ENCODE measurements at regions not wholly inside any gene's neighbourhood (a gene's known extent, or its start where the extent isn't known, plus 50 kb on each side); places are given as distances from the start of the nearest gene placed in this dataset.

GRCh38 chr9:129276486-129277230 is 98.6 kb upstream of the IER5L start:
- no peaks in the 10 kb centered on the region for H3K9me3 Mint-ChIP-seq
- H3K4me1 Mint-ChIP-seq (ENCODE audit: low read depth): peaks cover 6% of the 10 kb centered on the region
- intact Hi-C loops (cut with micrococcal nuclease): no loop called here
- H3K36me3 Mint-ChIP-seq (ENCODE audit: low read depth): no peaks in the 10 kb centered on the region
- DNase-seq (ENCODE audit: low spot score): no peak
- no peak overlapping the region for H3K27ac Mint-ChIP-seq
- no peak overlapping the region for H3K4me3 Mint-ChIP-seq (ENCODE audit: low read depth)
- peaks cover 34% of the 10 kb centered on the region for H3K27me3 Mint-ChIP-seq (ENCODE audit: low read depth)

- DNase-seq (ENCODE audit: low spot score): no peak
- H3K9me3 Mint-ChIP-seq: no peaks in the 10 kb centered on the region
- no peak overlapping the region for H3K4me3 Mint-ChIP-seq (ENCODE audit: low read depth)
- H3K36me3 Mint-ChIP-seq (ENCODE audit: low read depth): no peaks in the 10 kb centered on the region
- peaks cover 34% of the 10 kb centered on the region for H3K27me3 Mint-ChIP-seq (ENCODE audit: low read depth)
- H3K4me1 Mint-ChIP-seq (ENCODE audit: low read depth): peaks cover 15% of the 10 kb centered on the region
- intact Hi-C loops (cut with micrococcal nuclease): no loop called here
- H3K27ac Mint-ChIP-seq: no peak overlapping the region
Observed at GRCh38 chr9:129275626-129276247, 97.7 kb upstream of the IER5L start.

DNA sequence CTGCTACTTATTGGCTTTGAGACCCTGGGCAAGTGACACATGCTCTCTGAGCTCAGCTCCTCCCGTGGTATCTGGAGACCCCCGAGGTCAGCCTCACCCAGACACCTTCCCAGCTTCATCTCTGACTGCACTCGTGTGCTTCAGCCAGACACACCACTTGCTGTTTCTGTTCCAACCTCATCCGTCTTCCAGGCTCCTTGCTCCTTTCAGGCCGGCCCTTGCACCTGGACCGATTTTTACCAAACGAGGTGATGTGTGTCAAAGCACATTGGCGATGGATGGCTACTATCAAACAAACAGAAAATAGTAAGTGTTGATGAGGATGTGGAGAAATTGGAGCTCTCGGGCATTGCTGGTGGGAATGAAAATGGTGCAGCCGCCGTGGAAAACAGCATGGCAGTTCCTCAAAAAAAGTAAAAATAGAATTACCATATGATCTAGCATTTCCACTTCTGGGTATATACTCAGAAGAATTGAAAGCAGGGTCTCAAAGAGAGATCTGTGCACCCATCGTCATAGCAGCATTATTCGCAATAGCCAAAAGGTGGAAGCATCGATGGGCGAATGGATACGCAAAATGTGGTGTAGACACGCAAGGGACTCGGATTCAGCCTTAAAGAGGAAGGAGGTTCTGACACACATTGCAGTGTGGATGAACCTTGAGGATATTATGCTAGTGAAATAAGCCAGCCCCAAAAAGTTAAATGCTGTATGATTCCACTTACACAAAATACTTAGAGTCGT is 96.1 kb upstream of the IER5L start:
- H3K36me3 Mint-ChIP-seq (ENCODE audit: low read depth): no peaks in the 10 kb centered on the region
- no peak for DNase-seq (ENCODE audit: low spot score)
- no peaks in the 10 kb centered on the region for H3K9me3 Mint-ChIP-seq
- H3K27me3 Mint-ChIP-seq (ENCODE audit: low read depth): peaks cover 34% of the 10 kb centered on the region
- no peak overlapping the region for H3K4me3 Mint-ChIP-seq (ENCODE audit: low read depth)
- H3K4me1 Mint-ChIP-seq (ENCODE audit: low read depth): peaks cover 23% of the 10 kb centered on the region
- no peak overlapping the region for H3K27ac Mint-ChIP-seq
- intact Hi-C loops (cut with micrococcal nuclease): loop anchor here (5.0 kb wide), 1 partner anchor 97 kb away; the partner anchor contains the start of gene IER5L

DNA sequence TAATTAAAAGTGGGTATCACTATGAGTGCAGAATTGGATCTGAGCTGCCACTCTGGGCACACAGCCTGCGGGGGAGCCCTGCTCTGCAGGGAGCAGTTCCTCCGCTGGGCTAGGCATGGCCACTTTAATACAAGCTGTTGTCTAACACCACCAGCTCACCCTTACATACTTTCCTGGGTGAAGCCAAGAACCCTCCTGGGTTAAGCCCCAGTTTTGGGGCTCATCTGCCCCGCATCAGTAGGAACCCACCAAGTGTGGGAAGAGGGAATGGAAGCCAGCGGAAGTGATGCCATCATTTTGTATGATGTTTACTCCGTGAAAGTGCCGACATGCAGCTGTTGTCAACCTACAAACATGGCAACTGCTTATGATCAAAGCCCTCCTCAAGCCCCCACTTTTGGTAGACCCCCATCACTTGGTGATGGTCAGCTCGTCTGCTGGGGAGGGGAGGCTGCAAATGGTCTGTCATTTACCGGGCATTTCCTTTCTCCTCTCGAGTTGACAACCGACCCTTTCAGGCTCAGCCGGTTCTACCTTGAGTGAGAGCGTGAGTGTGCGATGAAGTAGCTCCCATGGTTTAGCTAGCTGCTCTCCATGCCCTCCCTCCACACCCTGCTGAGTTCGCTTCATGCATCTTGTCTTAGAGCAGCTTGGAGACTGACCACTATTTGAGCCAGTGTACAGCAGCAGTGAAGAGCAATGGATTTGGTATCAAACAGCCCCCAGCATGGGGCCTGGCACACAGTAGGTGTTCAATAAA is 95.3 kb upstream of the IER5L start:
- no peak for DNase-seq (ENCODE audit: low spot score)
- H3K36me3 Mint-ChIP-seq (ENCODE audit: low read depth): no peaks in the 10 kb centered on the region
- H3K27me3 Mint-ChIP-seq (ENCODE audit: low read depth): peaks cover 34% of the 10 kb centered on the region
- intact Hi-C loops (cut with micrococcal nuclease): loop anchor here (5.0 kb wide), 1 partner anchor 96 kb away; the partner anchor contains the start of gene IER5L
- no peak overlapping the region for H3K4me3 Mint-ChIP-seq (ENCODE audit: low read depth)
- no peaks in the 10 kb centered on the region for H3K9me3 Mint-ChIP-seq
- H3K27ac Mint-ChIP-seq: no peak overlapping the region
- peaks cover 26% of the 10 kb centered on the region for H3K4me1 Mint-ChIP-seq (ENCODE audit: low read depth)

GRCh38 chr9:129272348-129273025 is 94.4 kb upstream of the IER5L start:
- Mint-ChIP-seq H3K27me3 (ENCODE audit: low read depth) (peaks cover 34% of the 10 kb centered on the region), H3K36me3 (ENCODE audit: low read depth) (no peaks in the 10 kb centered on the region), H3K4me3 (ENCODE audit: low read depth) (no peak overlapping the region), H3K27ac (no peak overlapping the region), H3K9me3 (no peaks in the 10 kb centered on the region), H3K4me1 (ENCODE audit: low read depth) (peaks cover 26% of the 10 kb centered on the region)
- DNase-seq (ENCODE audit: low spot score): no peak
- intact Hi-C loops (cut with micrococcal nuclease): loop anchor here (5.0 kb wide), 1 partner anchor 95 kb away; the partner anchor contains the start of gene IER5L

GRCh38 chr9:129270903-129271431 is 92.9 kb upstream of the IER5L start:
- Mint-ChIP-seq H3K27ac (peak overlapping the region; percentile 73), H3K4me3 (ENCODE audit: low read depth) (peak overlapping the region; percentile 54), H3K27me3 (ENCODE audit: low read depth) (peaks cover 19% of the 10 kb centered on the region), H3K36me3 (ENCODE audit: low read depth) (no peaks in the 10 kb centered on the region), H3K4me1 (ENCODE audit: low read depth) (peaks cover 24% of the 10 kb centered on the region), H3K9me3 (no peaks in the 10 kb centered on the region)
- no peak for DNase-seq (ENCODE audit: low spot score)
- intact Hi-C loops (cut with micrococcal nuclease): loop anchor here (2.0 to 5.0 kb wide), 2 partner anchors 50 to 94 kb away; partner anchors contain the start of gene IER5L

DNA sequence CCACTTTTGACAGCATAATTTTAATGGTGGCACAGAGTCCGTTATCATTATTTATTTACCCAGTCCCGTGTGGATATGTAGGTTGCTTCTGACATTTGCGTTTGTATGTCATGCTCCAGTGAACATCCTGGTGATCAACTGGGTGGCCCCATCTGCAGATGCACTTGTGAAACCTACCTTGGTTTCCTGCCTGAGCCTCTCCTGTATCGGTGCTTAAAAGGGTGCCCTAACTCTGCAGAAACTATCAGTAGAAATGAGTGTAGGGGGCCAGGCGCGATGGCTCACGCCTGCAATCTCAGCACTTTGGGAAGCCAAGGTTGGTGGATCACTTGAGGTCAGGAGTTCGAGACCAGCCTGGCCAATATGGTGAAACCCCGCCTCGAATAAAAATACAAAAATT is 92.1 kb upstream of the IER5L start:
- DNase-seq (ENCODE audit: low spot score): peak; percentile 53
- no peaks in the 10 kb centered on the region for H3K9me3 Mint-ChIP-seq
- H3K27me3 Mint-ChIP-seq (ENCODE audit: low read depth): peaks cover 13% of the 10 kb centered on the region
- peaks cover 24% of the 10 kb centered on the region for H3K4me1 Mint-ChIP-seq (ENCODE audit: low read depth)
- H3K4me3 Mint-ChIP-seq (ENCODE audit: low read depth): peak overlapping the region; percentile 19
- H3K27ac Mint-ChIP-seq: peak overlapping the region; percentile 73
- intact Hi-C loops (cut with micrococcal nuclease): loop anchor here (2.0 to 5.0 kb wide), 2 partner anchors 51 to 93 kb away; partner anchors contain the start of gene IER5L
- no peaks in the 10 kb centered on the region for H3K36me3 Mint-ChIP-seq (ENCODE audit: low read depth)

DNA sequence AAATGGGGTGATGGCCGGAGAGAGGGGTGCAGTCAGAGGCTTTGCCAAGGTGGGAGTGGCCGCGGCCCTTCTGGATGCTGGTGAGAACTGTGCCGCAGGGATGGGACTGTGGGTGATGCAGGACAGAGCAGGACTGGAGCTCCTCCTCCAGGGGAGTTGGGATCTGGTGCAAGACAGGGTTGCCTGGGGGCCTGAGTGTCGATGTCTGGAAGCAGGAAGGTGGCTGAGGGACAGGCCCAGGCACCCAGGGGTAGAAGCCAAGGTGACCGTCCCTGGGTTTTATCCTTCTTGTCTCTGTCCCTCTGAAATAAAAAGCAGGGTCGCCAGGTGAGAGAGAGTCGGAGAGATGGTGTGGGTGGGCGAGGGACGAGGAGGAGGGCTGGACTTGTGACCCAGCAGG is 89.1 kb upstream of the IER5L start:
- intact Hi-C loops (cut with micrococcal nuclease): no loop called here
- Mint-ChIP-seq H3K9me3 (no peaks in the 10 kb centered on the region), H3K36me3 (ENCODE audit: low read depth) (no peaks in the 10 kb centered on the region)

DNA sequence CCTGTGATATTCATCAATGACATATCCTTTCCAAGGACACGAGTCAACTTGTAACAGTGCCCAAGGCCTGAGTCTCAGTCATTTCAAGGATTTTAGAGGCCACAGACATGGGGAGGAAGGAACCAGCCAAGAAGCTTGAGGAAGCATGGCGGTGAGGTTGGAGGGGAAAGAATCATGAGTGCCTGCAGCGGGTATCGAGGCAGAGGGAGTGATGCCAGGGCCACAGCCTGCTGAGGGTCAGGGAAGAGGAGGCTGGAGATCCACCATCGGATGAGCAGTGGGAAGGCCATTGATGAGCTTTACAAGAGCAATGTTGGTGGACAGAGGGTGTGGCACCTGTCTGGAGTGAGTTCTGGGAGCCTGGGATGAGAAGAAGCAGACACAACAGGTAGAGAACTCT is 88.5 kb upstream of the IER5L start:
- H3K9me3 Mint-ChIP-seq: no peaks in the 10 kb centered on the region
- no peak for DNase-seq (ENCODE audit: low spot score)
- H3K27ac Mint-ChIP-seq: no peak overlapping the region
- H3K4me3 Mint-ChIP-seq (ENCODE audit: low read depth): no peak overlapping the region
- no peaks in the 10 kb centered on the region for H3K36me3 Mint-ChIP-seq (ENCODE audit: low read depth)
- H3K4me1 Mint-ChIP-seq (ENCODE audit: low read depth): peaks cover 24% of the 10 kb centered on the region
- intact Hi-C loops (cut with micrococcal nuclease): no loop called here
- no peaks in the 10 kb centered on the region for H3K27me3 Mint-ChIP-seq (ENCODE audit: low read depth)

More for the DNA sequence above, 89.1 kb upstream of the IER5L start:
- Mint-ChIP-seq H3K4me1 (ENCODE audit: low read depth) (peaks cover 25% of the 10 kb centered on the region), H3K27ac (peak overlapping the region; percentile 34), H3K27me3 (ENCODE audit: low read depth) (no peaks in the 10 kb centered on the region), H3K4me3 (ENCODE audit: low read depth) (no peak overlapping the region)
- DNase-seq (ENCODE audit: low spot score): no peak

DNA sequence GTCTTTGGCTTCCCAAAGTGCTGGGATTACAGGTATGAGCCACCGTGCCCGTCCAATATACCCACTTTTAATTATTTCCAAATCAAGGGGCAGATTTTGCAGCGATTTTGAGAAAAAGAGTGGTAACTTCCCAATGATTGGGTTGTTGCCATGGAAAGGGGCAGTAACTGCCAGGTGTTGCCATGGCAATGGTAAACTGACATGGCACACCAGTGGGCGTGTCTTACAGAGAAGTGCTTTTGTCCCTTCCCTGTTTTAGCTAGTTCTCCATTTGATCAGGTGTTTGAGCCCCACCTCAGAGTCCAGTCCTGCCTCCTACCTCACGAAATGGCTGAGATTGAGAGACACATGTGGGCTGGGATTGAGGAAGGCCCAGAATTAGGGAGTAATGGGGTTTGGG is 86.3 kb upstream of the IER5L start:
- no peak for DNase-seq (ENCODE audit: low spot score)
- no peak overlapping the region for H3K27ac Mint-ChIP-seq
- intact Hi-C loops (cut with micrococcal nuclease): no loop called here
- peaks cover 9% of the 10 kb centered on the region for H3K27me3 Mint-ChIP-seq (ENCODE audit: low read depth)
- no peaks in the 10 kb centered on the region for H3K9me3 Mint-ChIP-seq
- H3K36me3 Mint-ChIP-seq (ENCODE audit: low read depth): no peaks in the 10 kb centered on the region
- H3K4me3 Mint-ChIP-seq (ENCODE audit: low read depth): no peak overlapping the region
- peaks cover 25% of the 10 kb centered on the region for H3K4me1 Mint-ChIP-seq (ENCODE audit: low read depth)

DNA sequence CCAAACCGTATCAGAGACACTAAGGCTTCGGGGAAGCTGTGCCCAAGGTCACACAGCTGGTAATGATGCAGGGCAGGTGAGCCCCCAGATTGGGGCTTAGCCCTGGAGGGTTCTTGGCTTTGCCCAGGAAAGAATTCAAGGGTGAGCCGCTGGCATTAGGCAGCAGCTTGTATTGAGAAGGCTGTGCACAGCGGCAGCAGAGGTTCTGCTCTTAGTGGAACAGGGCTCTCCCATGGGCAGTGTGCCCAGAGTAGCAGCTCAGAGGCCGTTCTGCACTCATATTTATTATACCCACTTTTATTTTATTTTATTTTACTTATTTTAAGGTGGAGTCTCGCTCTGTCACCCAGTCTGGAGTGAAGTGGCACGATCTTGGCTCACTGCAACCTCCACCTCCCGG is 85.8 kb upstream of the IER5L start:
- Mint-ChIP-seq H3K27ac (no peak overlapping the region), H3K27me3 (ENCODE audit: low read depth) (peaks cover 9% of the 10 kb centered on the region), H3K9me3 (no peaks in the 10 kb centered on the region), H3K4me1 (ENCODE audit: low read depth) (peaks cover 30% of the 10 kb centered on the region), H3K4me3 (ENCODE audit: low read depth) (no peak overlapping the region), H3K36me3 (ENCODE audit: low read depth) (no peaks in the 10 kb centered on the region)
- intact Hi-C loops (cut with micrococcal nuclease): no loop called here
- DNase-seq (ENCODE audit: low spot score): no peak

DNA sequence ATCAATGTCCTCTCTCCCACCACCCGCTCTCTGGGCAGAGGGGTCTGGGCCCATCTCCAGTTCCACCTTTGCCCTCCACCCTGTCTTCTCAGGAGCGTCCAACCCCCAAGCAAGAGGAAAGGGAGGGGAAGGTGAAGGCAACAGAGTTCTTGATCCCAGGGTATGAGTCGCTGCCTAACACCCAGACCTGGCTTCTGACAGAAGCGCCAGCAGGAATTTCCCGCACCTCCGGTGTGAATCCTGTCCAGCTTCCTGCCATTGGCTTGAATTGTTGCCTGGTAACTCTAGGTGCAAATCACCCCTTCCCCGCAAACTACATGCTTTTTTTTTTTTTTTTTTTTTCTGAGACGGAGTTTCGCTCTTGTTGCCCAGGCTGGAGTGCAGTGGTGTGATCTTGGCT is 84.2 kb upstream of the IER5L start:
- no peak overlapping the region for H3K27ac Mint-ChIP-seq
- no peak overlapping the region for H3K4me3 Mint-ChIP-seq (ENCODE audit: low read depth)
- DNase-seq (ENCODE audit: low spot score): no peak
- peaks cover 29% of the 10 kb centered on the region for H3K4me1 Mint-ChIP-seq (ENCODE audit: low read depth)
- H3K9me3 Mint-ChIP-seq: no peaks in the 10 kb centered on the region
- peaks cover 13% of the 10 kb centered on the region for H3K27me3 Mint-ChIP-seq (ENCODE audit: low read depth)
- no peaks in the 10 kb centered on the region for H3K36me3 Mint-ChIP-seq (ENCODE audit: low read depth)
- intact Hi-C loops (cut with micrococcal nuclease): no loop called here

Data from activated T-helper 2 cell treated with anti-CD3 and anti-CD28 coated beads, Interferon-gamma antibody, Interleukin-2, Interleukin-4, amounts not matched to agents 10 μg/mL and 5 μg/mL and 100 μg/mL, durations not matched to agents 14 hours and 24 hours and 36 hours (primary cell).